ENCODE measurements at regions not wholly inside any gene's neighbourhood (a gene's known extent, or its start where the extent isn't known, plus 50 kb on each side); places are given as distances from the start of the nearest gene placed in this dataset.

DNA sequence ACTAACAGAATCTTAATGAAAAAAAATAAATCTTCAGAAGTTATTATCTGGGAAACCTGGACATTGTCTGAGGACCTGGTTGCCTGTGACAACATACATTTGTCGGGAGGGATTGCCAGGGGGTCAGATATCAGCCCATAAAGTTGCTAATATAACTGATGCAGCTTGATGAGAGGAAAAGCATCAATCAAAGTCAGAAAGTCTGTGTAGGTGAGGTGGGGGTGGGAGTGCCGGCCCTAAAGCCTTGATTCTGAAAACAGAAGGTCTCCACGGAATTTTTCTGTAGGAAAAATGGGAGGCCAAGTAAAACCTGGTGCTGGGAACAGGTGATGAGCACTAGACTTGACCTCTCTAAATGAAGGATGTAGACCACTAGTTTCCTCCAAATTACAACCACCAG is 281.8 kb downstream of the FGFR2 start:
- TF ChIP-seq, protein P1, sequence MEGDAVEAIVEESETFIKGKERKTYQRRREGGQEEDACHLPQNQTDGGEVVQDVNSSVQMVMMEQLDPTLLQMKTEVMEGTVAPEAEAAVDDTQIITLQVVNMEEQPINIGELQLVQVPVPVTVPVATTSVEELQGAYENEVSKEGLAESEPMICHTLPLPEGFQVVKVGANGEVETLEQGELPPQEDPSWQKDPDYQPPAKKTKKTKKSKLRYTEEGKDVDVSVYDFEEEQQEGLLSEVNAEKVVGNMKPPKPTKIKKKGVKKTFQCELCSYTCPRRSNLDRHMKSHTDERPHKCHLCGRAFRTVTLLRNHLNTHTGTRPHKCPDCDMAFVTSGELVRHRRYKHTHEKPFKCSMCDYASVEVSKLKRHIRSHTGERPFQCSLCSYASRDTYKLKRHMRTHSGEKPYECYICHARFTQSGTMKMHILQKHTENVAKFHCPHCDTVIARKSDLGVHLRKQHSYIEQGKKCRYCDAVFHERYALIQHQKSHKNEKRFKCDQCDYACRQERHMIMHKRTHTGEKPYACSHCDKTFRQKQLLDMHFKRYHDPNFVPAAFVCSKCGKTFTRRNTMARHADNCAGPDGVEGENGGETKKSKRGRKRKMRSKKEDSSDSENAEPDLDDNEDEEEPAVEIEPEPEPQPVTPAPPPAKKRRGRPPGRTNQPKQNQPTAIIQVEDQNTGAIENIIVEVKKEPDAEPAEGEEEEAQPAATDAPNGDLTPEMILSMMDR (IDR thresholded peaks at IDR 0.05) = no peak
- TF ChIP-seq RAD21 (IDR thresholded peaks at IDR 0.05; ENCODE audit: low read length) (no peak), TEAD4 (IDR thresholded peaks at IDR 0.05; ENCODE audit: borderline replicate concordance, insufficient read depth) (no peak), USF2 (IDR thresholded peaks at IDR 0.05; ENCODE audit: borderline replicate concordance, low read depth, low read length) (no peak), FOXJ3 (CRISPR knock-in tag; IDR thresholded peaks at IDR 0.05) (no peak), SIN3A (IDR thresholded peaks at IDR 0.05; ENCODE audit: borderline replicate concordance, low read depth, low read length) (no peak), REST (IDR thresholded peaks at IDR 0.05; ENCODE audit: low read depth, low read length) (no peak), EP300 (IDR thresholded peaks at IDR 0.05; ENCODE audit: borderline replicate concordance in 1 of 2, low read depth in 1 of 2, low read length in 1 of 2) (no peak), CHD2 (IDR thresholded peaks at IDR 0.05; ENCODE audit: low read length, partially characterized antibody) (no peak), RFX5 (IDR thresholded peaks at IDR 0.05; ENCODE audit: low read length) (no peak), TAF1 (IDR thresholded peaks at IDR 0.05; ENCODE audit: borderline replicate concordance, low read depth, low read length) (no peak), FOXM1 (IDR thresholded peaks at IDR 0.05; ENCODE audit: low read depth) (no peak), POLR2AphosphoS5 (IDR thresholded peaks at IDR 0.05; ENCODE audit: low read depth, low read length) (no peak)

All from SK-N-SH (cell line).